GM12878 (cell line): ENCODE measurements at regions not wholly inside any gene's neighbourhood (a gene's known extent, or its start where the extent isn't known, plus 50 kb on each side); places are given as distances from the start of the nearest gene placed in this dataset.

ENCODE experiments used
- ASH2L ChIP-seq: fragments of 300-600, 200-600 bp; sonication (generic); IDR thresholded peaks from 2 replicates; pipeline ENCODE4 v1.6.1; 2017; ENCODE audit warnings: low read depth, mild to moderate bottlenecking, borderline replicate concordance
- CBX5 ChIP-seq: sonication (generic); IDR thresholded peaks from 2 replicates; pipeline ENCODE4 v1.6.1; 2016; ENCODE audit warnings: low read depth, moderate library complexity, mild to moderate bottlenecking, inconsistent platforms
- CREB1 ChIP-seq: IDR thresholded peaks from 2 replicates; pipeline ENCODE4 v1.6.1; 2012; ENCODE audit warnings: low read depth, mild to moderate bottlenecking, inconsistent platforms
- CTCF ChIP-seq, 3 experiments: IDR thresholded peaks in 2 of 3; conservative IDR thresholded peaks in 1 of 3; 2 replicates each; pipeline ENCODE4 v1.5.1; 2011; ENCODE audit warnings: low read depth in 3 of 3, low read length in 3 of 3, mild to moderate bottlenecking in 3 of 3, control low read depth in 2 of 3, moderate library complexity in 2 of 3, inconsistent platforms in 1 of 3, mixed read lengths in 1 of 3; ENCODE audit not compliant: control insufficient read depth in 2 of 3, insufficient read depth in 1 of 3; ENCODE audit errors: extremely low read depth in 1 of 3
- EP300 ChIP-seq, 2 experiments: fragments of 150-350 bp in 1 of 2; IDR thresholded peaks; 2 replicates each; pipeline ENCODE4 v1.6.1; 2011 to 2012; ENCODE audit warnings: low read depth in 2 of 2, low read length in 2 of 2, borderline replicate concordance in 1 of 2, improper control_type of control experiment in 1 of 2, inconsistent platforms in 1 of 2; ENCODE audit not compliant: control insufficient read depth in 1 of 2
- GABPA ChIP-seq: IDR thresholded peaks from 2 replicates; pipeline ENCODE4 v1.6.1; 2014; ENCODE audit warnings: antibody characterized with exemption, low read depth, mild to moderate bottlenecking, inconsistent platforms
- MYC ChIP-seq: IDR thresholded peaks from 2 replicates; pipeline ENCODE4 v1.6.1; 2011; ENCODE audit warnings: mild to moderate bottlenecking, low read length, moderate library complexity, inconsistent platforms; ENCODE audit not compliant: insufficient read depth, insufficient replicate concordance, insufficient read length, severe bottlenecking
- REST ChIP-seq: IDR thresholded peaks from 2 replicates; pipeline ENCODE4 v1.6.1; 2012; ENCODE audit warnings: mild to moderate bottlenecking, low read depth, low read length
- SIN3A ChIP-seq: IDR thresholded peaks from 2 replicates; pipeline ENCODE4 v1.6.1; 2012; ENCODE audit warnings: low read depth, low read length, improper control_type of control experiment
- SREBF2 ChIP-seq: IDR thresholded peaks from 2 replicates; pipeline ENCODE4 v1.6.1; 2012; ENCODE audit warnings: mild to moderate bottlenecking, low read length
- USF1 ChIP-seq: IDR thresholded peaks from 2 replicates; pipeline ENCODE4 v1.6.1; 2011; ENCODE audit warnings: borderline replicate concordance, low read depth, mild to moderate bottlenecking, moderate library complexity, mixed read lengths, low read length; ENCODE audit not compliant: insufficient read depth; ENCODE audit errors: extremely low read length
- ZBTB11 ChIP-seq: fragments of 450-650 bp; formaldehyde crosslinking; IDR thresholded peaks from 2 replicates; pipeline ENCODE4 v1.5.0; 2022; ENCODE audit warnings: mild to moderate bottlenecking, missing genetic modification characterization

- TF ChIP-seq SIN3A (no peak), CBX5 (no peak), REST (no peak), CREB1 (no peak), GABPA (no peak), USF1 (no peak), ZBTB11 (CRISPR knock-in tag) (no peak), SREBF2 (no peak), MYC (no peak), ASH2L (no peak), EP300 (IDR thresholded peaks at IDR 0.05; ENCODE audit: borderline replicate concordance in 1 of 2, control insufficient read depth in 1 of 2, low read depth in 2 of 2, low read length in 2 of 2) (no peak), CTCF (IDR thresholded peaks at IDR 0.05 in 2 of 3, conservative IDR thresholded peaks at IDR 0.05 in 1 of 3; ENCODE audit: control insufficient read depth in 2 of 3, extremely low read depth in 1 of 3, insufficient read depth in 1 of 3, low read depth in 3 of 3, low read length in 3 of 3) (no peak)
Measured at GRCh38 chr4:54806351-54806750, 148.6 kb downstream of the KIT start.
